BLaER1 (cell line): ENCODE measurements at regions not wholly inside any gene's neighbourhood (a gene's known extent, or its start where the extent isn't known, plus 50 kb on each side); places are given as distances from the start of the nearest gene placed in this dataset.
"Not testable (repeated sequence)": the region's sequence is repeated elsewhere in the genome, so short reads cannot be mapped to it uniquely, and the experiment has no call there.

Experiments
- H3K27ac ChIP-seq: shearing (Covaris generic); formaldehyde crosslinking; 2 replicates; pipeline ENCODE4 v1.8.1; 2022
- H3K27me3 ChIP-seq: shearing (Covaris generic); formaldehyde crosslinking; 2 replicates; pipeline ENCODE4 v1.8.1; 2022
- H3K36me3 ChIP-seq: shearing (Covaris generic); formaldehyde crosslinking; 2 replicates; pipeline ENCODE4 v1.8.1; 2022
- H3K4me1 ChIP-seq: shearing (Covaris generic); formaldehyde crosslinking; 2 replicates; pipeline ENCODE4 v1.8.1; 2022
- H3K4me2 ChIP-seq: shearing (Covaris generic); formaldehyde crosslinking; 2 replicates; pipeline ENCODE4 v1.8.1; 2022
- H3K4me3 ChIP-seq: shearing (Covaris generic); formaldehyde crosslinking; 2 replicates; pipeline ENCODE4 v1.8.1; 2022
- H3K9ac ChIP-seq: shearing (Covaris generic); formaldehyde crosslinking; 2 replicates; pipeline ENCODE4 v1.8.1; 2022
- H3K9me3 ChIP-seq: shearing (Covaris generic); formaldehyde crosslinking; 2 replicates; pipeline ENCODE4 v1.8.1; 2022
- H4K20me1 ChIP-seq: shearing (Covaris generic); formaldehyde crosslinking; 2 replicates; pipeline ENCODE4 v1.8.1; 2022
- Cebpa-rat ChIP-seq: shearing (Covaris generic); IDR thresholded peaks from 2 replicates; pipeline ENCODE4 v1.8.1; 2022

GRCh38 chr15:34637305-34637704 is 53.9 kb upstream of the GOLGA8B start:
- TF ChIP-seq Cebpa-rat: no peak
- Histone ChIP-seq H3K4me3 (no peak overlapping the region), H4K20me1 (no peaks in the 10 kb centered on the region), H3K9ac (no peak overlapping the region), H3K36me3 (no peaks in the 10 kb centered on the region), H3K4me1 (no peaks in the 10 kb centered on the region), H3K4me2 (no peak overlapping the region), H3K27me3 (no peaks in the 10 kb centered on the region), H3K27ac (no peak overlapping the region), H3K9me3 (no peaks in the 10 kb centered on the region)

- not testable (repeated sequence) for H3K9me3 ChIP-seq, H3K27me3 ChIP-seq, H3K4me2 ChIP-seq, H3K4me1 ChIP-seq, H3K27ac ChIP-seq, H4K20me1 ChIP-seq, H3K9ac ChIP-seq, H3K4me3 ChIP-seq, H3K36me3 ChIP-seq
Observed at GRCh38 chr15:34633602-34634001, 50.2 kb upstream of the GOLGA8B start.
